ENCODE measurements at regions not wholly inside any gene's neighbourhood (a gene's known extent, or its start where the extent isn't known, plus 50 kb on each side); places are given as distances from the start of the nearest gene placed in this dataset.

GRCh38 chr11:32334822-32335221 lies 100.5 kb downstream of the WT1 start:
- Histone ChIP-seq H3K4me1 (peaks cover 0 to 16% (median 0%) of the 10 kb centered on the region in 4 donors), H3K27ac (no peak overlapping the region), H3K9me3 (no peaks in the 10 kb centered on the region), H3K27me3 (no peaks in the 10 kb centered on the region), H3K36me3 (no peaks in the 10 kb centered on the region), H3K4me3 (no peak overlapping the region)
- no peak for TF ChIP-seq EP300 (IDR thresholded peaks at IDR 0.05)
- no peak for TF ChIP-seq POLR2A (IDR thresholded peaks at IDR 0.05)
- TF ChIP-seq CTCF (IDR thresholded peaks at IDR 0.05): no peak
- no peak for DNase-seq (ENCODE audit: low spot score in 2 of 2)
- WGBS, 2 donors: 89 to 94% methylated on average over 6 to 8 of the region's 8 CpGs

Measured in tibial nerve (tissue), 4 donors.